AG08396 (cell line): ENCODE measurements at regions not wholly inside any gene's neighbourhood (a gene's known extent, or its start where the extent isn't known, plus 50 kb on each side); places are given as distances from the start of the nearest gene placed in this dataset.
"Not testable (repeated sequence)": the region's sequence is repeated elsewhere in the genome, so short reads cannot be mapped to it uniquely, and the experiment has no call there.

ENCODE experiments used
- DNase-seq: peaks from one replicate; pipeline ENCODE4 v3.0.0; 2012; ENCODE audit warnings: low spot score, mixed read lengths

GRCh38 chr4:117811731-117812130, 222.6 kb upstream of the NDST3 start:
- no peak for DNase-seq

- no peak for DNase-seq
These were observed 219.7 kb upstream of the NDST3 start for GRCh38 chr4:117814277-117815246.

- DNase-seq = no peak
These were observed 217.0 kb upstream of the NDST3 start for GRCh38 chr4:117817301-117817700.

- no peak for DNase-seq
These were observed 212.5 kb upstream of the NDST3 start for GRCh38 chr4:117821834-117822233.

GRCh38 chr4:117823388-117823787, 210.9 kb upstream of the NDST3 start:
- no peak for DNase-seq

- DNase-seq = no peak
These were observed 208.7 kb upstream of the NDST3 start for GRCh38 chr4:117825600-117825999.

- DNase-seq = no peak
These were observed 203.1 kb upstream of the NDST3 start for GRCh38 chr4:117831060-117831683.

- no peak for DNase-seq
These were observed 198.7 kb upstream of the NDST3 start for GRCh38 chr4:117835566-117835965.

GRCh38 chr4:117844594-117844993, 189.7 kb upstream of the NDST3 start:
- no peak for DNase-seq

- DNase-seq = no peak
These were observed 189.0 kb upstream of the NDST3 start for GRCh38 chr4:117845270-117845669.

GRCh38 chr4:117847849-117848248, 186.4 kb upstream of the NDST3 start:
- DNase-seq = no peak

- no peak for DNase-seq
These were observed 166.1 kb upstream of the NDST3 start for GRCh38 chr4:117868201-117868600.

- DNase-seq = no peak
These were observed 160.5 kb upstream of the NDST3 start for GRCh38 chr4:117873779-117874178.

- no peak for DNase-seq
These were observed 160.1 kb upstream of the NDST3 start for GRCh38 chr4:117874216-117874615.

- no peak for DNase-seq
These were observed 144.3 kb upstream of the NDST3 start for GRCh38 chr4:117889978-117890377.

- DNase-seq = no peak
These were observed 141.1 kb upstream of the NDST3 start for GRCh38 chr4:117893207-117893606.

- no peak for DNase-seq
These were observed 135.8 kb upstream of the NDST3 start for GRCh38 chr4:117898496-117898895.

GRCh38 chr4:117900832-117901231, 133.5 kb upstream of the NDST3 start:
- no peak for DNase-seq

- no peak for DNase-seq
These were observed 126.6 kb upstream of the NDST3 start for GRCh38 chr4:117907646-117908045.

GRCh38 chr4:117908306-117909207, 125.7 kb upstream of the NDST3 start:
- DNase-seq = no peak

- no peak for DNase-seq
These were observed 117.6 kb upstream of the NDST3 start for GRCh38 chr4:117916728-117917127.

GRCh38 chr4:117922311-117922710, 112.0 kb upstream of the NDST3 start:
- not testable (repeated sequence) for DNase-seq
